Stimulated activated CD4-positive, alpha-beta T cell treated with anti-CD3 and anti-CD28 coated beads, Interleukin-4, amount 100 ng/mL, for 48 hours (primary cell): ENCODE measurements at regions not wholly inside any gene's neighbourhood (a gene's known extent, or its start where the extent isn't known, plus 50 kb on each side); places are given as distances from the start of the nearest gene placed in this dataset.

ENCODE experiments used
- DNase-seq, 2 donors: peaks; one replicate each; pipeline ENCODE4 v3.0.0-alpha.2; 2020; ENCODE audit warnings: low read depth in 2 of 2

DNA sequence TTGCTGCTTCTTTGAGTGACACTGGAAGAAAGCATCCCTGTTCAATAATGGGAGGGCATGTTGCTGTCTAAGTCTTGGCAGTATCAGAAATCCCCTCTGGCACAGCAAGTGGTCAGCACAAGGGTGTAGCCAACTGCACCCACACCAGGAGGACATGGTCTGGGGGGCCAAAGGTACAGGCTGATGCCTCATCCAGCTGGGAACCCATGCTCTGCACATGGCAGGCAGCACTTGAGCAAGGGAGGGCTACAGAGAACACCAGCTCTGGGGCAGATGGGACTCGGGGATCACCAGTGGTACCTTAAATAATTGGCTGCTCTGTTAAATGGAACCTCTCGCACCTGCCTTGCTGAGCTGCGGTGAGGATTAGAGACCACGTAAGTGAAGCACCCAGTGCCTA lies 265.2 kb downstream of the SYK start:
- DNase-seq, result no peak

DNA sequence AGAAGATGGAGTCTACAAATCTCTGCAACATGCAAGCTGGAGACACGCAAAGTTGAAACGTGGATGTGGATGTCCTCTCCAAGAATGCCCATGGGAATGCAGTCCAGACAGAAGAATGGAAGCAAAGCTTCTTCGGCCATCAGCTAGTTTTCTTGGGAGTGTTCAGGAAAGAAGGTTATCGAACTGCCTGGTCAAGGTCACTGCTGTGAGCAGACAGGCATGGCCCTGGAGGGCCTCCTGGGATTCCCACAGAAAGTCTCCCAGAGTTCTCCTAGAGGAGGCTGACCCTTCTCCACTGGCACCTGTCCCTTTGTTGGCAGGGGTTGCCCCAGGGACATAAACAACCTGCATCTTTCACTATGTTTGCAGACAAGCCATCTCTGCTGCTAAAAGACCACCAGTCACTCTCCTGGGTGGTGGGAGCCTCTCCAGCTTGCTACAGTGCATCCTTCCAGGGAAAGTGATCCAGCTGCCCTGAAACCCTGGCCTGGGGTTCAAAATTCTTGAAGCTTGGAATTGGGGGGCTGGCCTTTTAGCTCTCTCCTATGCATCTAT lies 265.8 kb downstream of the SYK start:
- no peak for DNase-seq

DNA sequence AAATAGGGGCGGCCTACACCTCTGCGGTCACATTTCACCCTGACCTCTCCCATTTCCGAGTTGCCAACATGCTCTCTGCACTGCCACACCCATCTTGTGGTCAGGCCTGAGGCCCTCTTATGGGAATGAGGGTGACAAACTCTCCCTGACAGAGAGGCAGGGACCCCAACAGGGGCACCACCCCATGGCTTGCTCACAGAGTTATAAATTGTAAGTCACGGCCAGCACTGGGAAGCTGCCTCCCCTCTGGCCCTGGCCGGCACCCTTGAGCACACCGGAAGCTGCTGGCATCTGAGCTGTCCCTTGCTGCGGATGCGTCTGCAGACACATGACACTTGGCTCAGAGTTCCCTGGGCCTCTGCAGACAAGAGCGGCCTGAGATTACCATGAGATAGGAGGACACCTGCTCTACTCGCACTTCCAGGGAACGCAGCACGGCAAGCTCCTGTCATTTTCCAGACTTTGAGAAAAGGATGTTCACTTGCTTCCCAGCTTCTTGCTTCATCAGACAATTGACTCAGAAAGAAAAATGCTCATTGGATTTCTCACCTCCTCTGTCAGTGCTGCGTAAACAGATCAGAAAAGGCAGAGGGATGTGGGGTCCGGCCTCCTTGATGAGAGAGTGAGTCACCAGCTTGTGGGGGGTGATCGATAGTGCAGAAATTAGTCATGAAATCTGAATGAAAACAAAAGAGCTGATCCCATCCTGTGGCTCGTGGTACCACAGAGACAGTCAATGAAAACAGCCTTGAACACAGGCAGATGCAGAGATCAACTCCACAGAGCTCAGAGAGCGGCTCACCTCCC lies 269.8 kb downstream of the SYK start:
- peak; percentile 59 to 71 for DNase-seq

DNA sequence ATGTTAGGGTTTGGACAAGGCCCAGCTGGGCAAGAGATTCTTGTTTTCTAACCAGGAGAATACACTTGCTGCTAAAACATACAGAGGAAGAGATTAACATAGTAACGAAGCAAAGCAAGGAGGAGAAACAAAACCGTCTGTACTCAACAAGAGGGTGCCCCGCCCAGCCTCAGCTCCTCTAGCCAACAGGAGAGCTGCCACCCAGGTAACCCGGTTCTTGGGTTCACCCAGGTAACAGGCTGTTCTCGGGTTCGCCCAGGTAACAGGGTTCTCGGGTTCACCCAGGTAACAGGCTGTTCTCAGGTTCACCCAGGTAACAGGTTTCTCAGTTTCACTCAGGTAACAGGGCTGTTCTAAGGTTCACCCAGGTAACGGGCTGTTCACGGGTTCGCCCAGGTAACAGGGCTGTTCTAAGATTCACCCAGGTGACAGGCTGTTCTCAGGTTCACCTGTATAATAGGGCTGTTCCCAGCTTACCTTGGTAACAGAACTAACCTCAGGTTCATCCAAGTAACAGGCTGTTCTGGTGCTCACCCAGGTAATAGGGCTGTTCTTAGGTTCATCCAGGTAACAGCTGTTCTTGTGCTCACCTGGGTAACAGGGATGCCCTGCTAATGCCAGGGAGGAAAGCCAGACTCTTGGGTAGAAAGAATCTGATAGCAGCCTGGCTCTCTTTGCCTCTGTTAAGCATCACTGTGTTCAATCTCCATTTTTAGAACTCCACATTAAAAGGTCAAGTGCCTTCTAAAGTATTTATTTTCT lies 271.6 kb downstream of the SYK start:
- DNase-seq, result no peak

DNA sequence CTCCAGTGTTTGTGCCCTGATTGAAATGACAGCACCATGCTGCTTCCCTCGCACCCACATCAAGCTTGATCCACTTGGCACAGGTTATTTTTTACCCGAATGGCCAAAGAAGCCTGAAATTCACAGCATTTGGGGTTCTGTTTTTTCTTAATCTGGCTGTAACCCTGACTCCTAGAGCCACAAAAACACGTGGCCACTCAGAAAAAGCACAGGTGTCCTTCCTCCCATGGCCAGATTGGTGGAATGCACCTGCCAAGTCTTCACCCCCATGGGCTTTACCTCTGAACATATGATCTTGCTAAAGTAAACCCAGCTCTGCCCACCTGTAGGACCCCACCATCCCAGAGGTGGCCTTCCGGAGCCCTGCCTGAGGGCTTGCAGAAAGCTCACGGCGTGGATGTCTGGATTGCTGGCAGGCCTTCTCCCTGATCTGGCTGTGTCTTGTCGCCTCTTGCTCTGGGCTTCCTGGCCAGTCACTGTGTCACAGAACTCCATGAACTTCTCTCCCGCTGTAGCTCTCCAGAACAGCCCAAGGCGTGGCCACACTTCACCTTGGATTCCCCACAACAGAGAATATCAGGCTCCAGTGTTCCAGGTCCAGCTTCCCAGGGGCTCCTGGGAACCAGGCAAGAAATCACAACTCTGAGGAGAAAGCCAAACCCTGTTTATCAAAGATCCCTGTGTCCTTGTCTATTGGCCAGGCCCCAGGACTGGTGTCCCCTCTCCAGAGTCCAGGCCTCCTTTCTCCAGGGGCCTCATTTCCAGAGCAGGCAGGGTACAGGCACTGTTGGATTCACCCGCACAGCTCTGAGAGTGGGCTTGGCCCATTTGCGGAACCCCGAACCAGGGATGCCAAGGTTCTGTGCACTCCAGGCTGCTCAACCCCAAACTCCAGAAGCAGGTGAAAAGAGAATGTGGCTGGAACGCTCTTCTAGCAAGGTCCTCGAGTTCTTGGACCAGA lies 272.5 kb downstream of the SYK start:
- DNase-seq, result no peak

DNA sequence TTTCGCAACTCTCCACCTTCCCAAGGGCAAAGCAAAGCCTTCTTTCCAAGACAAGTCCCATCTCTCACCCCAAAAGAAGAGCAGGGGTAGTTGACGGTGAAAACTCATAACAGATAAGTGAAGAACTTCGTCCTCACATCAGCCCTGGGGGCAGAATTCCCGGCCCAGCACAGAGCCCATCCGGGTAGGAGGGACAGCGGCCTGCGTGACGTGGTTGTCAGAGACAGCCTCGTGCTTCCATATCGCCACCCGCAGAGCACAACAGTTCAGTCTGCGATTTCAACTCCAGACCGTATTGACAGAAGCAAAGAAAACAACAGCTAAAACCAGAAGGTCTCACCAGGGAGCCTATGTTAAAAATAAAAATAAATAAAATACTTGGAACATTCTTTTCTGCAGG lies 273.2 kb downstream of the SYK start:
- DNase-seq, result no peak

DNA sequence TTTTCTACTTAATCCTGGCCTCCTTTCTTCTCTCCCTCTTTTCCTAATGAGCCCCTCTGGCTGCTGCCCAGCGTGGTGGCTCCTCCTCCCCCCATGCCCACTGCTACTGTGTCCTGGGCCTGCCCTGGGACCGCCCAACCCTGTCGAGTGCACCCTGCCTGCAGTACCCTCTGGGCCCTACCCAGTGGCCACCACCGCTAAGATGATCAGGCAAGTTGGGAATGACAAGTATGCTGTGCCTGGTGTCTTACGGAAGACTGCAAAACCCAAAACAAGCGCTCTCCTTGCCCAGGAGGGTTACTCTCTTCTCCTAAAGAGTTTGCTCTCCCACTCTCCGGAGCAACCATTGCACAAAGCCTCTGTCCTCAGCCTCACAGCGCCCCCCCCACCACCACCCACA lies 273.7 kb downstream of the SYK start:
- DNase-seq, result no peak

DNA sequence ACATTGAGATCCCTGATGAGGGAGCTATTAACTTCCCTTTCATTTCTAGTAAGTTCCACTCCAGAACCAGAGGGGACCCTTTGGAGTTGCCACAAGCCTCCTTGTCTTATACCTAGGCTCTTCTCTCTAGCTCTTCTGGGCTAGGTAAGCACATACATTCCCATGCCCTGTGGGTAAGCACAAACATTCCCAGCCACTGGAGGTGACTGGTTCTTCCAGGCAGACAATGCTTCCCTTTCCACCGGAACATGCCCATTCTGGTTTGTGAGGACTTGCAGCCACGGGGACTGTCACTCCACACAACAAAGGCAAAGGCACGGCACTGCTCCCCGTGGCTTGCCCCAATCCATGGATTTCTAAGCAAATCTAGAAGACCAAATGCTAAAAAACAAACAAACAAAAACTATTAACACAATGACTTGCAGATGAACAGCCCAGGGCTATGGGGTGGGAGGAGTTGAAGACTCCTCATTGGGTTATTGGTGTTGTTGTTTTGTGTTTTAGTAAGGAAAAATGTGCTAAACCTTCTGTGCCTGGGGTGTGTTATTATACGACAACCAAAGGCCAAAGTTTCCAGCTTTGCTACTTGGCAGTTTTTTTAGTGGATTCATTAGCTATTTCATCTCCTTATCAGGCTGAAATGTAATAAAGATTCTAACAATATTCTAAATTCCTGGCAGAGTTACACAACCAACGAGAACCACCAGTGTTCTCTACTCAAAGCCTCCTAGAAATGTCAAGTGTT lies 276.2 kb downstream of the SYK start:
- no peak for DNase-seq

DNA sequence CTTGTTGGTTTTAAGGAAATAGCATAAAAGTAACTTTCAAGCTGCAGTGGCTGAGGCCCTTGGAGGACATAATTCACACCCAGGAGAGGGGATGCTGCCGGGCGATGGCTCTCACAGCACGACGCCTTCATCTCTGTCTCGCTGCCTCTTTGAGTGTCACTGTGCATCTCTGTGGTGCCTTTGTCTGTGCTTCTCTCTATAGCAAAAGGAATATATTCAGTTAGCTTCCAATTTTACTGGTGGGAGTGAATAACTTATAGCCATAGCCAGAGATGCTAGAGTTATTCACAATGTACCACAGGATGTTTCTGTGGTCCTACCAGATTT lies 276.7 kb downstream of the SYK start:
- no peak for DNase-seq

DNA sequence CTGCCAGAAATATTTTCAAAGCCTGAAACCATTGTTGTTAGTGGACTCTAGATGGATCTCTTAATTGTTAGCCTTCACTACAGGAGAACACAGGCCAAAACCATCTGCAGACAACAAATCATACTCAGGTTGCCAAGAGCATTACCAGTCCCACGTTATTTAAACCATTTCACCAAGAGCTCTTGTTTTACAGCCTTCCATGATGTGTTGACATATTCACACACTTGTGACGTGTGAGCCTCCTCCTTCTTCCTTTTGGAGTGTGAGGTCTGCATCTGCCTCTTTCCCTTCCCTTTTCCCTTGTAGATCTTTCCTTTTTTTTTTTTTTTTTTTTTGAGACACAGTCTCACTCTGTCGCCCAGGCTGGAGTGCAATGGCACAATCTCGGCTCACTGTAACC lies 279.0 kb downstream of the AUH start:
- no peak for DNase-seq

DNA sequence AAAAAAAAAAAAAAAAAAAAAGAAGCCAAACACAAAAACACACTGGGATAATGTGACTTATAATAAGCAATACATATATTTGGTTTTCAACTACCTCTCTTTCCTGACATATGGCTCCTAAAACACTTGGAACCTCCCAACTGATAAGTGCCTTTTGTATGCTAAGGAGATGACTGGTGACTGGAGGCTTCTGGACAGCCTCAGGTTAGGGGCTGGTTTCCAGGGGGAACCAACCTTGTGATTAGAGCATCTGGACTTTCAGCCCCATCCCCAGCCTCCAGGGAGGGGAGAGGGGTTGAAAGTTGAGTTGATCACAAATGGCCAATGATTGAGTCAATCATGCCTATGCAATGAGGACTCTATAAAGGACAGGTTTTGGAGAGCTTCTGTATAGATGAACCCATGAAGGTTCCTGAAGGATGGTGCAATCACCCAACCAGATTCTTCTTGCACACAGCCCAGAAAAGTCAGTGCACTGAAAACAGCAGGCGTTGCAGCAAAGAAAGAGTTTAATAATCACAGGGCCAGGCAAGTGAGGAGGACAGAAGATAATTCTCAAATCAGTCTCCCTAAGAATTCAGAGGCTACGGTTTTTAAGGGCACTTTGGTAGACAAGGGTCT lies 276.7 kb downstream of the AUH start:
- DNase-seq, result no peak

DNA sequence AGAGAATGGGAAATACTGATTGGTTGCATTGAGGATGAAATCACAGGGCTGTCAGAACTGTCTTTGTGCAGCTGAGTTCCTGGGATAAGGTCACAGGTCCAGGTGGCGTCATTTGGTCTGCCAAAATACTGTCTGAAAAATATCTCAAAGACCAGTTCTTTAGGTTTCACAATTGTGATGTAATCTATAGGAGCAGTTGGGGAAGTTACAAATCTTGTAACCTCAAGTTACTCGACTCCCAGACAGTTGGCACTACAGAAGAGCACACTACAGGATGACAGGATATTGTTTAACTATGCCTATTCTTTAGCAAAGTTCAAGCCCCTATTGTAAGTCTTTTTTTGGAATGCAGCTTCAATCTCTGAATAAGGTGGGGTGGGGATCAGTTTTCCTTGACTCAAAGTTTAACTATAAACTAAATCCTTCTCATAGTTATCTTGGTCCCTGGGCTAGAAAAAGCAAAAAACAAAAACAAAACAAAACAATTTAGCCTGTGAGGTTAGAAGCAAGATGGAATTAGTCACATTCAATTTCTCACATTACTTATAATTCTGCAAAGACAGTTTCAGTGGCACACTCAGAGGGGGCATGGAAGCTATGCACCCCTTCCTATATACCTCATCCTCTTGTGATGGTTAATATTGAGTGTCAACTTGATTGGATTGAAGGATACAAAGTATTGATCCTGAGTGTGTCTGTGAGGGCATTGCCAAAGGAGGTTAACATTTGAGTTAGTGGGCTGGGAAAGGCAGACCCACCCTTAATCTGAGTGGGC lies 276.0 kb downstream of the AUH start:
- DNase-seq, result no peak

DNA sequence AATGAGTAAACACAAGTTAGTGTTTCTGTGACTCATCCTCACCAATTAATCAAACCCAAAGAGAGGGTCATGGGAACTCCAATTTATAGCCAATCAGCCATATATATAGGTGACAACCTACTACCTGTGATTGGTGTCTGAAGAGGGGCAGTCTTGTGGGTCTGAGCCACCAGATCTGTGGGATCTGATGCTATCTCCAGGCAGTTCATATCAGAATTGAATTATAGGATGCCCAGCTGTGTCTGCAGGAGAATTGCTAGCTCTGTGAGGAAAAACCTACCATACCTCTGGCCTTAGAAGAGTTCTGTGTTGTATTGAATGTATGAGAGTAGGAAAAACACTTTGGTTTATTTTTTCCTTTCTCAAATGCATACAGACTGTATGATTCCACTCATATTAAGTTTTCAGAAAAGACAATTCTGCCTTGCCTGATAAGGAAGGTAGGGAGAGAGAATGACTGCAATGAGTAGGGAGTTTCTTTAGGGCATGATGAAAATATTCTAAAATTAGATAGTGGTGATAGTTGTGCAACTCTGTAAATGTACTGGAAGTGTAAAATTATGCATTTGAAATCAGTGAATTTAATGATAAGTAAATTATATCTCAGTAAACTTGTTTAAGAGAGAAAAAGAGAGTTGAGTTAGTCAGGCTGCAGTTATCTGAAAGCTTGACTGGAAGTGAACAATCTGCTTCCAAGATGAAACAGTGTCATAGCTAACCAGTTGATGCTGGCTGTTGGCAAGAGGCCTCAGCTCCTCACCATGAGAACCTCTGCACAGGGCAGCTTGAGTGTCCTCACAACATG lies 274.9 kb downstream of the AUH start:
- DNase-seq, result no peak

DNA sequence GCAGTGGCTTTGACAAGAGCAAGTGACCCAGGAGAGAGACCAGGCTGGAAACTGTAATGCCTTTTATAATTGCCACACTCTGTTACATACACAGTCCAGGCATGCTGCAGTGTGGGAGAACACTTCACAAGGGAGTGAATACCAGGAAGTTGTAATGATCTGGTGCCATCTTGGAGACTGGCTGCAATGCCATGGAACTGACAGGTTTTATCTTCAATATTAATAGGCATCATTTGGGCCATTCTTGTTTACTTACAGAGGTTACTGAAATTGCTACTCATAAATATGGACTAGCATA lies 274.3 kb downstream of the AUH start:
- DNase-seq, result no peak

DNA sequence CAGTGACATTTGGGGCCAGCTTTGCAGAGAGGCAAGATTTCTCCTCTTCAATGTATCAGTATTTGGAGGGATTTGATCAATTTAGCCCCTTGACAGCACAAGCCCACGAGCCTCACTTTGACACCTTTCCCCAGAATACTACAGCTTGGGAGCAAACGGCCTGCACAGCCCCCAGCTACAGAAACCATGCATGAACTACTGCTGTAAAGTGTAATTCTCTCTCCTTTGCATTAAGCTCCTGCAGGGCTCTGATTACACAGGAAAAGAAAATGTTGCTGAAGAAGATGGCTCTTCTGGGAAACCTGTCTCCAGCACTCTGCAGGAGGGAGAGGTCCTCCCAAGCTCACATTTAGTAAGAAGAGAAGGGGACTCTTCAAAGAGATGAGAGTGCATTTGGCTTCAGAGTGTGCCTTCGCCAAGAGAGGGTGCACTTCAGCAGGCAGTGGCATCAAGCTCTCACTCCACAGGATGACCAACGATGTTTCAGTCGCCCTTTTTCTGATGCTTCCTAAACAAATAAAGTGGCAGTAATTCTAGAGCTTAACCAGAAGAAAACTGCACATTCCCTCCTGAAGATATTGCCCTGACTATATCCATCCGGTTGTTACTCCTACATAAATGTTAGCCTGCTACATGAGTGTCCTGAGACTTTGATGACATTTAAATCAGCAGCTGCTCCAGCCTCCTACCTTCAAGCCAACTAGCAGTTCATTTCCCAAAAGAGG lies 272.2 kb downstream of the AUH start:
- DNase-seq, result no peak

DNA sequence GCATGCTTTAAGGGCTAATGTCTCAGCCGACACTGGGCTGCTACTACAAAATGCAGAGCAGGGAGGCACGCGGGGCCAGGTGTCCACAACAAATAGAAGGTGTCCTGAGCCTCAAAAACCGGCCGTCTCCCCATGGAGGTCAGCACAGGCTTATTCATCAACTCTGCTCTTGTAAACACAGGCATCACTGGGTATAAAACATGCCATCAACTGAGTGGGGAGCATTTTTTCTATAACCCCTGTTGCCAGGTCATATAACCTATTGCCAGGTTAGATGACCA lies 271.6 kb downstream of the AUH start:
- no peak for DNase-seq

DNA sequence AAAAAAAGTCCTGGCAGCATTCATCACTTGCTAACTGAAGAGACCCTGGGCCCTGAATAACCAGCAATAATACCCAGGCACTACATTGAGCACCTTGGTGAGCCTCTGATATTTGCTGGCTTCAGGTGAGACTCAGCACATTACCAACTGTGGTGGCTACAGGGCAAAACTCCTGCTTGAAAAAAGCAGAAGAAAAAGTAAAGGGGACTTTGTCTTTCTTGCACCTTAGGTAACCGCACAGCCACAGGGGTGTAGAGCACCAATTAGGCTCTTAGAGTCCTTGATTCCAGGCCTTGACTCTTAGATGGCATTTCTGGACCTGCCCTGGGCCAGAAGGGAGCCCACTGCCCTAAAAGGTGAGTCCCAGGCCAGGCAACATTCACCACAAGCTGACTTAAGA lies 269.5 kb downstream of the AUH start:
- no peak for DNase-seq

DNA sequence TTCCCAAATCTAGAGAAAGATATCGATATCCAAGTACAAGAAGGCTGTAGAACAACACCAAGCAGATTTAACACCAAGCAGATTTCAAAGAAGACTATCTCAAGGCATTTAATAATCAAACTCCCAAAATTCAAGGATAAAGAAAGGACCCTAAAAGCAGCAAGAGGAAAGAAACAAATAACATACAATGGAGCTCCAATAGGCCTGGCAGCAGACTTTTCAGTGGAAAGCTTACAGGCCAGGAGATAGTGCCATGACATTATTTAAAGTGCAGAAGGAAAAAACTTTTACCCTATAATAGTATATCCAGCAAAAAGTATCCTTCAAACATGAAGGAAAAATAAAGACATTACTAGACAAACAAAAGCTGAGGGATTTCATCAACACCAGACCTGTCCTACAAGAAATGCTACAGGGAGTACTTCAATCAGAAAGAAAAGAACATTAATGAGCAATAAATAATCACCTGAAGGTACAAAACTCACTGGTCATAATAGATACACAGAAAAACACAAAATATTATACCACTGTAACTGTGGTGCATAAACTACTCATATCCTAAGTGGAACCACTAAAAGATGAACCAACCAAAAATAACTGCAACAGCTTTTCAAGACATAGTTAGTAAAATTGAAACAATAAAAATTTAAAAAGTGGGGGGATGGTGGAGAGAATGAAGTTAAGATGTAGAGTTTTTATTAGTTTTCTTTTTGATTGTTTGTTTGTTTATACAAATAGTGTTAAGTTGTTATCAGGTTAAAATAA lies 267.2 kb downstream of the AUH start:
- DNase-seq, result no peak
